ENCODE measurements at regions not wholly inside any gene's neighbourhood (a gene's known extent, or its start where the extent isn't known, plus 50 kb on each side); places are given as distances from the start of the nearest gene placed in this dataset.

GRCh38 chr4:11603591-11604194 is 175.0 kb upstream of the HS3ST1 start:
- Histone ChIP-seq H3K27ac (ENCODE audit: extremely low read depth, low read depth, low read length) (no peak overlapping the region), H3K4me1 (ENCODE audit: control insufficient read depth, insufficient read depth, low read length) (no peaks in the 10 kb centered on the region), H3K9me3 (ENCODE audit: control insufficient read depth, insufficient read depth, low read depth, low read length) (no peaks in the 10 kb centered on the region), H3K36me3 (ENCODE audit: control insufficient read depth in 2 of 2, insufficient read depth in 1 of 2, low read length in 2 of 2) (no peaks in the 10 kb centered on the region), H3K4me3 (ENCODE audit: low read depth, low read length) (no peak overlapping the region)
- TF ChIP-seq ZNF76 (tag by site-specific recombination; IDR thresholded peaks at IDR 0.05; ENCODE audit: borderline replicate concordance, low read depth) (no peak), ZNF529 (tag by site-specific recombination; IDR thresholded peaks at IDR 0.05; ENCODE audit: insufficient replicate concordance) (no peak)
- CTCF ChIA-PET: interaction anchor here (0.7 kb wide), 1 partner anchor 947 kb away, joined by 4 read pairs; no protein-coding TSS in a partner anchor
- POLR2A ChIA-PET: no interaction called here

DNA sequence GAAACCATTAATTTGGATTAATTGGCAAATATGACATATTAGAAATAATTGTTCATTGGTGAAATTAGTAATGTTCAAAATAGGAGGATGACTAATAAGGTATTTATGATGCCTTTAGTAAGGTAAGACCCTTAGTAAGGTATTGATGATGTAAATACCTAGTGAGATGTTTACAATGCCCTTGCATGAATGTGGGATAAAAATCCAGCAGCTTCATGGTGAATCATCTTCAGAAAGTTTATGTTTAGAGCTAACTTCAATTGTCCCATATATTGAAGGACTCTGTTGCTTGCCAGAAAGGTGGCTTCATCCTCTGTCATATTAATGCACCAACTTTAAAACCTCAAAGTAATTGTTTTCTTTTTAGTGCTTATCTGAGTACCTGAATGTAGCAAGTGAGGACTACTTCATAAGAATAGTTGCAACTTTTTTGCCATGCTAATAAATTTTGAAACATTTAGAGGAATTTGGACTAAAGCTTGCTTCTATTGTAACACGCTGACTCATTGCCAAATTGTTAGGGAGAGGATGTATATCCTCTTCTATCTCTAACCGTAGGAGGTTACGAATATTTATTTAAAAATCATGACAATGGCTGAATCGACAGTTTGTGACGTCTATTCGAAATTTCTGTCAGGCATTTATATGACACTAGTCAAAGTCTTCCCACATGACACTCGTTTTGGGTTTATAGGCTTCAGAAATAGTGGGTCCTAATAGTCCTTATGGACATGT is 174.1 kb upstream of the HS3ST1 start:
- POLR2A ChIA-PET: no interaction called here
- no peaks in the 10 kb centered on the region for H3K9me3 ChIP-seq (ENCODE audit: control insufficient read depth, insufficient read depth, low read depth, low read length)
- TF ChIP-seq KLF8 (tag by site-specific recombination; IDR thresholded peaks at IDR 0.05): no peak
- TF ChIP-seq, protein P1, sequence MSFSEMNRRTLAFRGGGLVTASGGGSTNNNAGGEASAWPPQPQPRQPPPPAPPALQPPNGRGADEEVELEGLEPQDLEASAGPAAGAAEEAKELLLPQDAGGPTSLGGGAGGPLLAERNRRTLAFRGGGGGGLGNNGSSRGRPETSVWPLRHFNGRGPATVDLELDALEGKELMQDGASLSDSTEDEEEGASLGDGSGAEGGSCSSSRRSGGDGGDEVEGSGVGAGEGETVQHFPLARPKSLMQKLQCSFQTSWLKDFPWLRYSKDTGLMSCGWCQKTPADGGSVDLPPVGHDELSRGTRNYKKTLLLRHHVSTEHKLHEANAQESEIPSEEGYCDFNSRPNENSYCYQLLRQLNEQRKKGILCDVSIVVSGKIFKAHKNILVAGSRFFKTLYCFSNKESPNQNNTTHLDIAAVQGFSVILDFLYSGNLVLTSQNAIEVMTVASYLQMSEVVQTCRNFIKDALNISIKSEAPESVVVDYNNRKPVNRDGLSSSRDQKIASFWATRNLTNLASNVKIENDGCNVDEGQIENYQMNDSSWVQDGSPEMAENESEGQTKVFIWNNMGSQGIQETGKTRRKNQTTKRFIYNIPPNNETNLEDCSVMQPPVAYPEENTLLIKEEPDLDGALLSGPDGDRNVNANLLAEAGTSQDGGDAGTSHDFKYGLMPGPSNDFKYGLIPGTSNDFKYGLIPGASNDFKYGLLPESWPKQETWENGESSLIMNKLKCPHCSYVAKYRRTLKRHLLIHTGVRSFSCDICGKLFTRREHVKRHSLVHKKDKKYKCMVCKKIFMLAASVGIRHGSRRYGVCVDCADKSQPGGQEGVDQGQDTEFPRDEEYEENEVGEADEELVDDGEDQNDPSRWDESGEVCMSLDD (tag by site-specific recombination; IDR thresholded peaks at IDR 0.05): no peak
- no peak for TF ChIP-seq OSR2 (tag by site-specific recombination; IDR thresholded peaks at IDR 0.05)
- TF ChIP-seq ZNF776 (tag by site-specific recombination; IDR thresholded peaks at IDR 0.05; ENCODE audit: borderline replicate concordance): no peak
- TF ChIP-seq PATZ1 (tag by site-specific recombination; IDR thresholded peaks at IDR 0.05): no peak
- no peak for TF ChIP-seq ZNF747 (tag by site-specific recombination; IDR thresholded peaks at IDR 0.05)
- TF ChIP-seq ZNF214 (tag by site-specific recombination; IDR thresholded peaks at IDR 0.05; ENCODE audit: borderline replicate concordance): no peak
- no peak for TF ChIP-seq CTCF (tag by site-specific recombination; IDR thresholded peaks at IDR 0.05)
- TF ChIP-seq ZNF449 (tag by site-specific recombination; IDR thresholded peaks at IDR 0.05): no peak
- TF ChIP-seq GLIS1 (tag by site-specific recombination; IDR thresholded peaks at IDR 0.05): no peak
- TF ChIP-seq ZFP41 (tag by site-specific recombination; IDR thresholded peaks at IDR 0.05; ENCODE audit: borderline replicate concordance): no peak
- TF ChIP-seq SCRT1 (tag by site-specific recombination; IDR thresholded peaks at IDR 0.05; ENCODE audit: borderline replicate concordance): no peak
- TF ChIP-seq ZNF138 (tag by site-specific recombination; IDR thresholded peaks at IDR 0.05; ENCODE audit: borderline replicate concordance): no peak
- no peak for TF ChIP-seq ZFP69B (tag by site-specific recombination; IDR thresholded peaks at IDR 0.05)
- TF ChIP-seq GFI1B (tag by site-specific recombination; IDR thresholded peaks at IDR 0.05): no peak
- no peak for TF ChIP-seq ZNF76 (tag by site-specific recombination; IDR thresholded peaks at IDR 0.05; ENCODE audit: borderline replicate concordance, low read depth)
- no peaks in the 10 kb centered on the region for H3K36me3 ChIP-seq (ENCODE audit: control insufficient read depth in 2 of 2, insufficient read depth in 1 of 2, low read length in 2 of 2)
- no peak overlapping the region for H3K27ac ChIP-seq (ENCODE audit: extremely low read depth, low read depth, low read length)
- CTCF ChIA-PET: no interaction called here
- no peak overlapping the region for H3K4me3 ChIP-seq (ENCODE audit: low read depth, low read length)
- no peaks in the 10 kb centered on the region for H3K4me1 ChIP-seq (ENCODE audit: control insufficient read depth, insufficient read depth, low read length)
